A549 (cell line): ENCODE measurements at regions not wholly inside any gene's neighbourhood (a gene's known extent, or its start where the extent isn't known, plus 50 kb on each side); places are given as distances from the start of the nearest gene placed in this dataset.

Experiments used
- CEBPB ChIP-seq, 2 experiments: fragments of >200 bp in 1 of 2; sonication (Bioruptor Twin) in 1 of 2; formaldehyde crosslinking in 1 of 2; IDR thresholded peaks; 2 replicates each; pipeline ENCODE4 v1.6.1; 2012 to 2016
- EHMT2 ChIP-seq: fragments of 200-600 bp; sonication (generic); IDR thresholded peaks from 2 replicates; pipeline ENCODE4 v1.6.1; 2016; ENCODE audit warnings: antibody characterized with exemption, low read depth, mild to moderate bottlenecking, moderate library complexity
- MAFK ChIP-seq: fragments of 450-650 bp; IDR thresholded peaks from 2 replicates; pipeline ENCODE4 v1.6.1; 2014; ENCODE audit not compliant: partially characterized antibody
- POLR2A ChIP-seq: IDR thresholded peaks from 2 replicates; pipeline ENCODE4 v1.6.1; 2012; ENCODE audit warnings: mild to moderate bottlenecking, low read length
- TF ChIP-seq, protein P1 (sequence below): IDR thresholded peaks from 2 replicates; pipeline ENCODE4 v1.6.1; 2012
- TF ChIP-seq, protein P2 (sequence below): fragments of >200 bp; sonication (Bioruptor Twin); formaldehyde crosslinking; IDR thresholded peaks from 3 replicates; pipeline ENCODE4 v1.5.1; 2016

DNA sequence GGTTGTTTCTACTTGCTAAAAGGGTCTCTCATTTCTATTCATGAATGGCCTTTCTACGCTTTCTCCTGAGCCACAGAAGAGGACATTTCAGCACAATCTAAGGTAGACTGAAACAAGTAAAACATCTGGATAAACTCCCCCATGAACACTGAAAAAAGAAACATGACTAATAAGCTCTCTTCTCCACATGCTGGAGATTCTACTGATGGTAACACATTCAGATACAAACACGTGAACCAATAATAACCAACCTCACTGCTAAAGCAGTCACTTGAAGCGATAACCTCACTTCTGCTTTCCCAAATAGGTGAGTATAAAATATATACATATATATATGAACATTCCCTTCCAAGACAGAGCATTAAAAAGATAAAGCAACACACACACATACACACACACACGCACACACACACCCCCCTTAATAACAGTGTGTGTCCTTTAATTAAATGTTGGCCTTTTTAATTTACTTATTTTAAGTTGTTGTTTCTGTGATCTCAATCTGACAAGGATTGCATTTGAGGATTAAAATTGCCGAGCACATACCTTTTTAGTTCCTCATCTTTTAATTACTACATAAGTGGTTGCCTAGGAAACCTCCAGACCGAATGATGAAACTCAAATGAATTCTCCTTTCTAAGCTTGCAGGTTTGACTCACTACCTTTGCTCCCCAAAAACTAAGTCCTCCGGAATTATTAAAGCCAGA is 292.4 kb upstream of the KLF14 start:
- TF ChIP-seq, protein P1, sequence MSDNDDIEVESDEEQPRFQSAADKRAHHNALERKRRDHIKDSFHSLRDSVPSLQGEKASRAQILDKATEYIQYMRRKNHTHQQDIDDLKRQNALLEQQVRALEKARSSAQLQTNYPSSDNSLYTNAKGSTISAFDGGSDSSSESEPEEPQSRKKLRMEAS: no peak
- TF ChIP-seq, protein P2, sequence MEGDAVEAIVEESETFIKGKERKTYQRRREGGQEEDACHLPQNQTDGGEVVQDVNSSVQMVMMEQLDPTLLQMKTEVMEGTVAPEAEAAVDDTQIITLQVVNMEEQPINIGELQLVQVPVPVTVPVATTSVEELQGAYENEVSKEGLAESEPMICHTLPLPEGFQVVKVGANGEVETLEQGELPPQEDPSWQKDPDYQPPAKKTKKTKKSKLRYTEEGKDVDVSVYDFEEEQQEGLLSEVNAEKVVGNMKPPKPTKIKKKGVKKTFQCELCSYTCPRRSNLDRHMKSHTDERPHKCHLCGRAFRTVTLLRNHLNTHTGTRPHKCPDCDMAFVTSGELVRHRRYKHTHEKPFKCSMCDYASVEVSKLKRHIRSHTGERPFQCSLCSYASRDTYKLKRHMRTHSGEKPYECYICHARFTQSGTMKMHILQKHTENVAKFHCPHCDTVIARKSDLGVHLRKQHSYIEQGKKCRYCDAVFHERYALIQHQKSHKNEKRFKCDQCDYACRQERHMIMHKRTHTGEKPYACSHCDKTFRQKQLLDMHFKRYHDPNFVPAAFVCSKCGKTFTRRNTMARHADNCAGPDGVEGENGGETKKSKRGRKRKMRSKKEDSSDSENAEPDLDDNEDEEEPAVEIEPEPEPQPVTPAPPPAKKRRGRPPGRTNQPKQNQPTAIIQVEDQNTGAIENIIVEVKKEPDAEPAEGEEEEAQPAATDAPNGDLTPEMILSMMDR: no peak
- no peak for TF ChIP-seq POLR2A
- no peak for TF ChIP-seq CEBPB (IDR thresholded peaks at IDR 0.05)
- no peak for TF ChIP-seq MAFK
- no peak for TF ChIP-seq EHMT2
